Breast epithelium (tissue), 3 donors: ENCODE measurements at regions not wholly inside any gene's neighbourhood (a gene's known extent, or its start where the extent isn't known, plus 50 kb on each side); places are given as distances from the start of the nearest gene placed in this dataset.

Experiments
- CTCF ChIP-seq, 3 donors: fragments of 450-650 bp; IDR thresholded peaks; one replicate each; pipeline ENCODE4 v1.5.1; 2016 to 2017; ENCODE audit warnings: antibody characterized with exemption in 3 of 3, mild to moderate bottlenecking in 3 of 3, moderate library complexity in 3 of 3
- POLR2A ChIP-seq: fragments of 450-650 bp; IDR thresholded peaks from one replicate; pipeline ENCODE4 v1.6.1; 2016; ENCODE audit warnings: antibody characterized with exemption, mild to moderate bottlenecking, moderate library complexity
- POLR2AphosphoS5 ChIP-seq, 3 donors: sonication (generic); formaldehyde crosslinking; IDR thresholded peaks; one replicate each; pipeline ENCODE4 v1.6.1; 2017; ENCODE audit warnings: antibody characterized with exemption in 3 of 3

GRCh38 chr16:64089697-64090096 lies 1032.2 kb downstream of the CDH11 start:
- TF ChIP-seq POLR2A (no peak), CTCF (IDR thresholded peaks at IDR 0.05) (peak in 1 of 3 donors; percentile 32), POLR2AphosphoS5 (IDR thresholded peaks at IDR 0.05) (no peak)
